Fibroblast of skin of right biceps (primary cell): ENCODE measurements at regions not wholly inside any gene's neighbourhood (a gene's known extent, or its start where the extent isn't known, plus 50 kb on each side); places are given as distances from the start of the nearest gene placed in this dataset.
"Not testable (repeated sequence)": the region's sequence is repeated elsewhere in the genome, so short reads cannot be mapped to it uniquely, and the experiment has no call there.

ENCODE experiments used
- DNase-seq: peaks from one replicate; pipeline ENCODE4 v3.0.0-alpha.2; 2013

GRCh38 chr15:54839379-54839778, 357.4 kb downstream of the RSL24D1 start:
- no peak for DNase-seq

DNA sequence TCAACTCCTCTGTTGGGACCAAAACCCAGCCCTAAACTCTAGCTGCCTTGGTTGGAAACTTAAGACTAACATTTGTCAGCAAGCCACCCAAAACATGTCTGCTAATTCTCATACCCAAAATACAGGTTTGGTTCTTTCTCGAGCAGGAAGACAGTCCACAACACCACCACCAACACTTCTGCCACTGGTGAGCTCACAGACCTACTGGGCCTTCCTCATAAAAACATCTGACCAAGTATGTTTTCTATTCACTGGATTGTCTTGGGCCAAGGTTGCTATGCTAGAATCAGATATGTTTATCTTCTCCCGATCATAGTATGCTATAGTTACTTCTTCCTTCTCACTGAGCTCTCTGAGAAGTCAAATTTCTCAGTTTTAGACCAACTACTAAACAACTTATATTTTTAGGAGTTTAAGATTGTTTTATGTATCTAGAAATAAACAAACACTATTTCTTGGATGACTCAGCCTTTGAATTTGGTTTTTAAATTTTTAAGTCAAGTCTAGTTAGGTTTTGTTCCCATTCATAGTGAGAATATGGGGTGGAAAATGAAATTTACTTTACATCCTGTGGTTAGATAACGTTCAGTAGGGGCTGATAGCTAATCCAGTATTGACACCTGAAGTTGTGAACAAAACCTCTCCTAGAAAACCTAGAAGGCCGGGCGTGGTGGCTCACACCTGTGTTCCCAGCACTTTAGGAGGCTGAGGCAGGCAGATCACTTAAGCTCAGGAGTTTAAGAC, 360.5 kb downstream of the RSL24D1 start:
- DNase-seq: no peak

DNA sequence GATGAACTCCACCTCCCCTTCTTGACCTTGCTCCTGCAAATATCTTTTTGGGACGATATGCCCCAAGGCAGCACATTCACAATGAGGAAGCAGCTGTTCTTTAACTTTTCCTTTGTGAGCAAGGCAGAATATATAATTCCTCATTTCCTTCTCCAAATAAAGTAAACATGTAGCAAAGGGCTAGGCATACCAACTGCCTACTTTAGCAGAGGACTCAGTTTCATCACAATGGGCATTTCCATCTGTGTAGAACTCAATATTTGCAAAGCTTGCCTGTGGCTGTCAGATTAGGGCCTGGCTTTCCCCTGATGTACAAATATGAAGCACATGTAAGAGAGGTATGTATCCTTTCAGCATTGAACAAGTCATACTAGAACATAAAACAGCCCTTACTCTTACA, 366.9 kb downstream of the RSL24D1 start:
- DNase-seq: no peak

- no peak for DNase-seq
Measured at GRCh38 chr15:54820811-54821210, 375.9 kb downstream of the RSL24D1 start.

GRCh38 chr15:54820098-54820497, 376.6 kb downstream of the RSL24D1 start:
- no peak for DNase-seq

DNA sequence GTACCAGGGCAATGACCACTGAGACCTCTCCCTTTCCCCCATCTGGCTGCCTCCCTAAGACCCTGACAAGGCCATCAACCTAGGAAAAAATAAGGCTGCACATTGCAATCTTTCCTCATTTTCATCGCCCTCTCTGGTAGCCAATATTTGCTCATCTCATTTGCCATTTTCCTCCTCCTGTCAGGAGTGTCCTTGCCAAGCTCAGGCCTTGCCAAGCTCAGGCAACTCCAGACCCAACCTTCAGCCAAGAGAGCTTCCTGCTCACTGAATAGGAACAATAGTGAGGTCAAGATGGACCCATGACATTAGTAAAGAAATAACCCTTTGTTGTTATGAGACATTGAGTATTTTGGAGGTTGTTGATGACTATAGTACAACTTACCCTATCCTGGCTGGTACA, 380.3 kb downstream of the RSL24D1 start:
- DNase-seq: no peak

DNA sequence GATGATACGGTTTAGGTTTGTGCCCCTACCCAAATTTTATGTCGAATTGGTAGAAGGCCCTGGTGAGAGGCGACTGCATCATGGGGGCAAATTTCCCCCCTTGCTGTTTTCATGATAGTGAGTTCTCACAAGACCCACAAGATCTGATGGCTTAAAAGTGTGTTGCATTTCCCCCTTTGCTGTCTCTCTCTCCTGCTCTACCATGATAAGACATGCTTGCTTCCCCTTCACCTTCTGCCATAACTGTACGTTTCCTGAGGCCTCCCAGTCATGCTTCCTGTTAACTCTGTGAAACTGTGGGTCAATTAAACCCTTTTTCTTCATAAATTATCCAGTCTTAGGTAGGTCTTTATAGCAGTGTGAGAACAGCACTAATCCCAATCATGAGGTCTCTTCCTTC, 381.2 kb downstream of the RSL24D1 start:
- DNase-seq: no peak

GRCh38 chr15:54812383-54812782, 384.4 kb downstream of the RSL24D1 start:
- DNase-seq: no peak

- no peak for DNase-seq
Measured at GRCh38 chr15:54810496-54810895, 386.2 kb downstream of the RSL24D1 start.

DNA sequence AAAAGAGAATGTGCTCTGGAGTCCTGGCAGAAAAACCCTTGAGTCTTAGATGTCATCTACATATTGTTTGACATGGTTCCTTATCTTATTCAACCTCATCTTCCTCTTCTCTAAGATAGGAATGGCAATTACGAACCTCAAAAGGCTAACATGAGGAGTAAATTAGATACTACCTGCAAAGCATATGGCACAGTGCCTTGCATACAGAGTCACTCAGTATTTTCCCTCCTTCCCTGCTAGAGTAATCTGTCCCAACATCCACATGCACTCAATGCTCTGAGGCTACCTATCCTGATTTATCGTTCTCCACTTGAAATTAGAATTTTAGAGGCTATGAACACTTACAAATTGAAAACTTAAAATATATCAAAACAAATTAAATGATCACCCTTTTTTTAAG, 386.7 kb downstream of the RSL24D1 start:
- DNase-seq: no peak

- no peak for DNase-seq
Measured at GRCh38 chr15:54808321-54808720, 388.4 kb downstream of the RSL24D1 start.

DNA sequence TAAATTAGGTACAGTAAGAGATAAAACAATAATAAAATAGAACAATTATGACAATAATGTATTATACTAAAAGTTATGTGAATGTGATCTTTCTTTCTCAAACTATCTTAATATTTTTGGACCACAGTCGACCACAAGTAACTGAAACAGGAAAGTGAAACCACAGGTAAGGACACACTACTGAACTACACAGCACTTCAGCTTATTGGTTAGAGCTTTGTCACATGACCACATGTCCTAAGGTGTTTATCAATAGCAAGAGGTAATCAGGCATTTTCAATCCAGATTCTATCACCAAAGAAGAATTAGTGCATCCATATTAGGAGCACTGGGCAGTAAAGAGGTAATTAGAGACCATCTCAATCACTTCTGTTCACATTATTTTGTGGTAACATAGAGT, 392.8 kb downstream of the RSL24D1 start:
- DNase-seq: no peak

DNA sequence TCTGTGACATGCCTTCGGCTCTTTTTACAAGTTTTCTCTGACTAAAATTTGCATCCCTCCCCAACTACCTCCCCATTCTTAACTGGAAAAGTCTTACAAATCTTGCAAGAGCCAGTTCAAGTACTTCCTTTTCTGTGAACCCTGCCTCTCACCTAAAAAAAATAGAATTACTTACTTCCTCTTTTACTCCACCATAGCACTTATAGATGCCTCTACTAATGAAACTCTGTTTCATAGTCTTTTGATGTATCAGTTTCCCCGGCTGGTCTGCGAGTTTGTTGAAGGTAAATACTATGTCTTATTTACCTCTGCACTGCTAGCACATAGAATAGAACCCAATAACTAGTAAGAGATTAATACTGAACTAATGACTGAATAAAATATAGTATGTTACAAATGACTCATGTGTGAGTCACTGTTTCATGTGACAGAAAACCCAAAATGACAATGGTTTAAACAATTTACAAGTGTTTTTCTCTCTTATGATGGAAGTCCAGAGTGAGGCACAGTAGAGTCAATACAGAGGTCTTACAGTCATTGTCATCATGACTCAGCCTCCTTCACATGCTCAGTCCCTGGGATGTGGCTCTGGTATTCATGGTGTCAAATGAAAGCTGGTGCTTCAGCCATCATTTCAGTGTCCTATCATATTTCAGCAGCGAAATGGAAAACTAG, 393.5 kb downstream of the RSL24D1 start:
- peak; percentile 19 for DNase-seq

GRCh38 chr15:54792526-54792925, 404.2 kb downstream of the RSL24D1 start:
- DNase-seq: no peak

- no peak for DNase-seq
Measured at GRCh38 chr15:54790693-54791092, 406.0 kb downstream of the RSL24D1 start.

DNA sequence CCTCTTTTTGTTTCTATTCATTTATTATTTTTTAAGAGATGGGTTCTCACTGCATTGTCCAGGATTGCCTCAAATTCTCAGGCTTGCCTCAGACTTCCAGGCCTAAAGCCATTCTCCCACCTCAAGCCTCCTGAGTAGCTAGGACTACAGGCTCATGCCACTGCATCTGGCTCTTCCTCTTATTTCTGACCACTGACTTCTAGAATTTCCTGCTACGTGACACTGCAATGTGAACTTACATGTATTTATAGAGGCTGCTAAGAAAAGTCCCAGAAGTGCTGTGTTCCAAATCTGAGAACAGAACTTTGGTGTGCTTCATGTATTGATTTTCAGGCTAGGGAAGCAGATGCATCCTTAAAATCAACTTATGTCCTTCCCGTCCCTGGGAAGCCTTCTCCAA, 407.4 kb downstream of the RSL24D1 start:
- no peak for DNase-seq

DNA sequence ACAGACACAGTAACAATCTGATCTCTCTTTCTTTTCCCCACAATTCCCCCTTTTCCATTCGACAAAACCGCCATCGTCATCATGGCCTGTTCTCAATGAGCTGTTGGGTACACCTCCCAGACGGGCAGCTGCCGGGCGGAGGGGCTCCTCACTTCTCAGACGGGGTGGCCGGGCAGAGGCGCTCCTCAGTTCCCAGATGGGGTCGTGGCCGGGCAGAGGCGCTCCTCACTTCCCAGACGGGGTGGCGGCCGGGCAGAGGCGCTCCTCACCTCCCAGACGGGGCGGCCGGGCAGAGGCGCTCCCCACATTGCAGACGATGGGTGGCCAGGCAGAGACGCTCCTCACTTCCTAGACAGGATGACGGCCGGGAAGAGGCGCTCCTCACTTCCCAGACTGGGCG, 415.5 kb downstream of the RSL24D1 start:
- not testable (repeated sequence) for DNase-seq

GRCh38 chr15:54779271-54779670, 417.5 kb downstream of the RSL24D1 start:
- no peak for DNase-seq

DNA sequence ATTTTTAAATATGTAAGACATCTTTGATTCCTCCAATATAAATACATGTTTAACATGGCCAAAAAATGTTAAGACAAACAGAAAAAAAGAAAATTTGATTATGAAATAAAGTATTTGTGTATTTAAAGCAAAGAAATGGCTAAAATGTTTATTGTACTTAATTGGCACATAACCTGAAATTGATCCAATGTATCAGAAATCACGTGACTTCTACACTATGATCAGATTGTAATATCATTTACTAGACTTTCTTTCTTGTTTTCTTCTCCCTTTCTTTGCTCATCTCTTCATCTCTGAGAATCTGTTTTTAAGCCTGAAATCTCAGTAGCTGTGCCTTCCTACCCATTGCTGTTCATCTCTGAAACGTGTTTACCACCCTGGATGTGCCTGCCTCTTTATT, 420.3 kb downstream of the RSL24D1 start:
- no peak for DNase-seq

- DNase-seq: no peak
Measured at GRCh38 chr15:54772663-54773062, 424.1 kb downstream of the RSL24D1 start.

DNA sequence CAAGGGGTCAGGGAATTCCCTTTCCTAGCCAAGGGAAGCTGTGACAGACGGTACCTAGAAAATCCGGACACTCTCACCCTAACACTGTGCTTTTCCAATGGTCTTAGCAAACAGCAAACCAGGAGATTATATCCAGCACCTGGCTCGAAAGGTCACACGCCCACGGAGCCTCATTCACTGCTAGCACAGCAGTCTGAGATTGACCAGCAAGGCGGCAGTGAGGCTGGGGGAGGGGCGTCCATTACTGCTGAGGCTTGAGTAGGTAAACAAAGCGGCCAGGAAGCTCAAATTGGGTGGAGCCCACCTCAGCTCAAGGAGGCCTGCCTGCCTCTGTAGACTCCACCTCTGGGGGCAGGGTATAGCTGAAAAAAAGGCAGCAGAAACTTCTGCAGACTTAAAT, 447.3 kb downstream of the RSL24D1 start:
- DNase-seq: not testable (repeated sequence)

GRCh38 chr15:54722342-54722986, 474.3 kb downstream of the RSL24D1 start:
- no peak for DNase-seq

DNA sequence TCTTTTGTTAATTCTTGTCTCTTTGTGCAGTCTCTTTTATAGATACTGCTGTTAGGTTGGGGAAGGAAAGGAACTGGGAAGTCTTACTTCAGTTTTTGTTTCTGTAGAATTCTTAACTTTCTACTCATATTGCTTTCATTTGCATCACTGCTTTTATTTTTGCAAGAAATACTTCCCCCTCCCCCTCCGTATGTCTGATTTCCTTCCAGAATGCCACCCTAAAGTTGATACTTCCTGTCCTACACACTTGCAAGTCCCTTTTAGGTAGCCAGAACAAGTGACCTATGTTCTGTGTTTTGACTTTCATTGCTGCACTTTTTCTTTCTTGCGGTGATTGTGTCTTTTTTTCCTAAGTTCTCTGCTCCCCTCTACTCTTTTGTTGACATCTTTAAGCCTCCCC, 477.4 kb downstream of the RSL24D1 start:
- DNase-seq: no peak
